HK-2 (cell line): ENCODE measurements at regions not wholly inside any gene's neighbourhood (a gene's known extent, or its start where the extent isn't known, plus 50 kb on each side); places are given as distances from the start of the nearest gene placed in this dataset.
"Not testable (repeated sequence)": the region's sequence is repeated elsewhere in the genome, so short reads cannot be mapped to it uniquely, and the experiment has no call there.

Source experiments
- DNase-seq: peaks from one replicate; pipeline ENCODE4 v3.0.0-alpha.2; 2018; ENCODE audit not compliant: unreplicated experiment

- no peak for DNase-seq
Measured at GRCh38 chr5:58022055-58022454, 437.8 kb downstream of the PLK2 start.

GRCh38 chr5:58021466-58021865 lies 438.4 kb downstream of the PLK2 start:
- DNase-seq: no peak

GRCh38 chr5:58019614-58020013 lies 440.3 kb downstream of the PLK2 start:
- no peak for DNase-seq

GRCh38 chr5:58018016-58018415 lies 441.9 kb downstream of the PLK2 start:
- no peak for DNase-seq

GRCh38 chr5:58016877-58017276 lies 443.0 kb downstream of the PLK2 start:
- DNase-seq: no peak

GRCh38 chr5:58016358-58016757 lies 443.5 kb downstream of the PLK2 start:
- DNase-seq: no peak

- DNase-seq: no peak
Measured at GRCh38 chr5:58015175-58015574, 444.7 kb downstream of the PLK2 start.

GRCh38 chr5:58013542-58014258 lies 446.2 kb downstream of the PLK2 start:
- no peak for DNase-seq

GRCh38 chr5:58012801-58013315 lies 447.0 kb downstream of the PLK2 start:
- no peak for DNase-seq

GRCh38 chr5:58012102-58012501 lies 447.8 kb downstream of the PLK2 start:
- DNase-seq: no peak

- no peak for DNase-seq
Measured at GRCh38 chr5:58011301-58011700, 448.6 kb downstream of the PLK2 start.

- DNase-seq: no peak
Measured at GRCh38 chr5:58009754-58010153, 450.1 kb downstream of the PLK2 start.

GRCh38 chr5:58002323-58002722 lies 457.6 kb downstream of the PLK2 start:
- DNase-seq: peak; percentile 2

GRCh38 chr5:57993866-57994265 lies 466.0 kb downstream of the PLK2 start:
- DNase-seq: no peak

GRCh38 chr5:57989378-57989777 lies 470.5 kb downstream of the PLK2 start:
- no peak for DNase-seq

GRCh38 chr5:57988813-57989212 lies 471.1 kb downstream of the PLK2 start:
- no peak for DNase-seq

GRCh38 chr5:57987552-57987951 lies 472.3 kb downstream of the PLK2 start:
- DNase-seq: no peak

GRCh38 chr5:57986761-57987341 lies 473.0 kb downstream of the PLK2 start:
- DNase-seq: peak; percentile 8

- DNase-seq: no peak
Measured at GRCh38 chr5:57983426-57983825, 476.5 kb downstream of the PLK2 start.

GRCh38 chr5:57979671-57980070 lies 480.2 kb downstream of the PLK2 start:
- no peak for DNase-seq

GRCh38 chr5:57976506-57976905 lies 483.4 kb downstream of the PLK2 start:
- DNase-seq: no peak

GRCh38 chr5:57972099-57972498 lies 487.8 kb downstream of the PLK2 start:
- DNase-seq: not testable (repeated sequence)

GRCh38 chr5:57960569-57960968 lies 478.0 kb upstream of the ACTBL2 start:
- DNase-seq: no peak

GRCh38 chr5:57956636-57957035 lies 474.0 kb upstream of the ACTBL2 start:
- DNase-seq: no peak
